ENCODE measurements at regions not wholly inside any gene's neighbourhood (a gene's known extent, or its start where the extent isn't known, plus 50 kb on each side); places are given as distances from the start of the nearest gene placed in this dataset.

DNA sequence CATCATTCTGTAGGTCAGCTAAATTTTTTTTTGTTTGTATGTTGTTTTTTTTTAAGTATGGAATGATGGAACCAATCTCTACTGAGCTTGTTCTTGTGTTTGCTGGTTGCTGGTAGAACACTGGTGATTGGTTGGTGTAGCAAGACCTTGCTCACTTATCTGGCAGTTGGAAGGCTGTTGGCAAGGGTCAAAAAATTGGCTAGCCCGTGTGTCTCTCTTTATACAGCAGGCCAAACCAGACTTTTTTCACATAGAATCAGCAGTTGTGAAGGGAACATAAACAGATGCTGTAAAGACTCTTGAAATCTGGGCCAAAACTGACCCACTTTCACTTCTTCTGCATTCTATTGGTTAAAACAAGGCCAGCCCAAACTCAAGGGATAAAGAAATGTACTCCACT is 2026.5 kb downstream of the LRRC4C start:
- H3K27ac ChIP-seq = no peak overlapping the region
- CTCF ChIA-PET = no interaction called here

DNA sequence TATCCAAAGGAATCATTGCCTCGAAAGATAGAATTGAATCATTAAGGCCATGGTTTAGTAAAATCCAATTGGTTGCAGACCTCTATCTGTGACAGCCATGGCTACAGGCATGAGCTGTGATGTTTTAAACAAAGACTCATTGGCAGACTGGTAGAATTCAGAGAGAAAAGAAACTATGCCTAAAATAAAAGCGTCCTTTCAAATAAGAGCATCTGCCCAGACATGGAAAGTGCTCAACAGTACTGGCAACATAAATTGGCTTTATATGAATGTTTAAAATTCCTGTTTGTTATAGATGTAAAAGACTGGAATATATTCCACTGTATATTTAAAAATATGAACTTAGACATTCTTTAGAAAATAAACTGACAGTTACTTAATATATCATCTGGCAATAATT is 2034.2 kb downstream of the LRRC4C start:
- no peaks in the 10 kb centered on the region; the same call in 2 of the 3 replicates for H3K9me3 ChIP-seq
- no peaks in the 10 kb centered on the region for H3K4me1 ChIP-seq
- TF ChIP-seq RARB (CRISPR knock-in tag; IDR thresholded peaks at IDR 0.05) (no peak), MAFK (IDR thresholded peaks at IDR 0.05; ENCODE audit: partially characterized antibody) (no peak), RFX5 (IDR thresholded peaks at IDR 0.05) (no peak), RAD21 (conservative IDR thresholded peaks at IDR 0.05 in 1 of 2, IDR thresholded peaks at IDR 0.05 in 1 of 2) (no peak), HOXB13 (CRISPR knock-in tag; IDR thresholded peaks at IDR 0.05; ENCODE audit: low read depth) (no peak), ZNF302 (CRISPR knock-in tag; IDR thresholded peaks at IDR 0.05) (no peak), BHLHE40 (IDR thresholded peaks at IDR 0.05; ENCODE audit: low read depth, low read length) (no peak), ZFP36 (IDR thresholded peaks at IDR 0.05; ENCODE audit: borderline replicate concordance, partially characterized antibody) (no peak), MYC (IDR thresholded peaks at IDR 0.05; ENCODE audit: borderline replicate concordance, low read length) (no peak), HDAC2 (IDR thresholded peaks at IDR 0.05) (no peak), FOSL2 (IDR thresholded peaks at IDR 0.05) (no peak), FOSL2 (CRISPR knock-in tag; IDR thresholded peaks at IDR 0.05) (no peak), POLR2AphosphoS2 (conservative IDR thresholded peaks at IDR 0.05; ENCODE audit: low read length) (no peak), JUNB (IDR thresholded peaks at IDR 0.05) (no peak), CEBPB (IDR thresholded peaks at IDR 0.05) (no peak), MAZ (IDR thresholded peaks at IDR 0.05; ENCODE audit: borderline replicate concordance, low read depth, low read length) (no peak), ESRRA (IDR thresholded peaks at IDR 0.05; ENCODE audit: borderline replicate concordance, low read length) (no peak)
- TF ChIP-seq, protein P1, sequence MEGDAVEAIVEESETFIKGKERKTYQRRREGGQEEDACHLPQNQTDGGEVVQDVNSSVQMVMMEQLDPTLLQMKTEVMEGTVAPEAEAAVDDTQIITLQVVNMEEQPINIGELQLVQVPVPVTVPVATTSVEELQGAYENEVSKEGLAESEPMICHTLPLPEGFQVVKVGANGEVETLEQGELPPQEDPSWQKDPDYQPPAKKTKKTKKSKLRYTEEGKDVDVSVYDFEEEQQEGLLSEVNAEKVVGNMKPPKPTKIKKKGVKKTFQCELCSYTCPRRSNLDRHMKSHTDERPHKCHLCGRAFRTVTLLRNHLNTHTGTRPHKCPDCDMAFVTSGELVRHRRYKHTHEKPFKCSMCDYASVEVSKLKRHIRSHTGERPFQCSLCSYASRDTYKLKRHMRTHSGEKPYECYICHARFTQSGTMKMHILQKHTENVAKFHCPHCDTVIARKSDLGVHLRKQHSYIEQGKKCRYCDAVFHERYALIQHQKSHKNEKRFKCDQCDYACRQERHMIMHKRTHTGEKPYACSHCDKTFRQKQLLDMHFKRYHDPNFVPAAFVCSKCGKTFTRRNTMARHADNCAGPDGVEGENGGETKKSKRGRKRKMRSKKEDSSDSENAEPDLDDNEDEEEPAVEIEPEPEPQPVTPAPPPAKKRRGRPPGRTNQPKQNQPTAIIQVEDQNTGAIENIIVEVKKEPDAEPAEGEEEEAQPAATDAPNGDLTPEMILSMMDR (IDR thresholded peaks at IDR 0.05) = no peak
- TF ChIP-seq, protein P2, sequence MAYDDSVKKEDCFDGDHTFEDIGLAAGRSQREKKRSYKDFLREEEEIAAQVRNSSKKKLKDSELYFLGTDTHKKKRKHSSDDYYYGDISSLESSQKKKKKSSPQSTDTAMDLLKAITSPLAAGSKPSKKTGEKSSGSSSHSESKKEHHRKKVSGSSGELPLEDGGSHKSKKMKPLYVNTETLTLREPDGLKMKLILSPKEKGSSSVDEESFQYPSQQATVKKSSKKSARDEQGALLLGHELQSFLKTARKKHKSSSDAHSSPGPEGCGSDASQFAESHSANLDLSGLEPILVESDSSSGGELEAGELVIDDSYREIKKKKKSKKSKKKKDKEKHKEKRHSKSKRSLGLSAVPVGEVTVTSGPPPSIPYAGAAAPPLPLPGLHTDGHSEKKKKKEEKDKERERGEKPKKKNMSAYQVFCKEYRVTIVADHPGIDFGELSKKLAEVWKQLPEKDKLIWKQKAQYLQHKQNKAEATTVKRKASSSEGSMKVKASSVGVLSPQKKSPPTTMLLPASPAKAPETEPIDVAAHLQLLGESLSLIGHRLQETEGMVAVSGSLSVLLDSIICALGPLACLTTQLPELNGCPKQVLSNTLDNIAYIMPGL (CRISPR knock-in tag; IDR thresholded peaks at IDR 0.05; ENCODE audit: borderline replicate concordance) = no peak
- no peak for DNase-seq (ENCODE audit: low read depth in 1 of 2, low spot score in 1 of 2)
- no peak overlapping the region for H3K4me2 ChIP-seq
- ChIA-PET POLR2A (no interaction called here), CTCF (no interaction called here)
- no peak overlapping the region for H3K4me3 ChIP-seq
- WGBS (ENCODE audit: missing lambda C conversion rate) = 6% methylated on average over 2 of the region's 2 CpGs
- no peak overlapping the region for H3K27ac ChIP-seq
- ATAC-seq = no peak
- FAIRE-seq = no peak

More for the DNA sequence above, 2026.5 kb downstream of the LRRC4C start:
- FAIRE-seq (no peak), ATAC-seq (no peak), DNase-seq (ENCODE audit: low read depth in 1 of 2, low spot score in 1 of 2) (no peak)
- WGBS (ENCODE audit: missing lambda C conversion rate) = 0% methylated on average over 1 of the region's 1 CpG
- TF ChIP-seq TFCP2L1 (CRISPR knock-in tag; IDR thresholded peaks at IDR 0.05) (no peak), HOXB13 (CRISPR knock-in tag; IDR thresholded peaks at IDR 0.05; ENCODE audit: low read depth) (no peak), MAFK (IDR thresholded peaks at IDR 0.05; ENCODE audit: partially characterized antibody) (no peak), JUNB (IDR thresholded peaks at IDR 0.05) (no peak), KDM5A (IDR thresholded peaks at IDR 0.05) (no peak), EP300 (IDR thresholded peaks at IDR 0.05) (no peak), KDM1A (IDR thresholded peaks at IDR 0.05; ENCODE audit: low read depth) (no peak), EHF (CRISPR knock-in tag; IDR thresholded peaks at IDR 0.05) (no peak), RCOR1 (IDR thresholded peaks at IDR 0.05; ENCODE audit: low read depth, low read length) (no peak), EHMT2 (IDR thresholded peaks at IDR 0.05; ENCODE audit: low read depth) (no peak), RNF2 (IDR thresholded peaks at IDR 0.05; ENCODE audit: borderline replicate concordance, low read depth) (no peak)
- TF ChIP-seq, protein P3, sequence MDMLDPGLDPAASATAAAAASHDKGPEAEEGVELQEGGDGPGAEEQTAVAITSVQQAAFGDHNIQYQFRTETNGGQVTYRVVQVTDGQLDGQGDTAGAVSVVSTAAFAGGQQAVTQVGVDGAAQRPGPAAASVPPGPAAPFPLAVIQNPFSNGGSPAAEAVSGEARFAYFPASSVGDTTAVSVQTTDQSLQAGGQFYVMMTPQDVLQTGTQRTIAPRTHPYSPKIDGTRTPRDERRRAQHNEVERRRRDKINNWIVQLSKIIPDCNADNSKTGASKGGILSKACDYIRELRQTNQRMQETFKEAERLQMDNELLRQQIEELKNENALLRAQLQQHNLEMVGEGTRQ (IDR thresholded peaks at IDR 0.05) = no peak
- TF ChIP-seq, protein P4, sequence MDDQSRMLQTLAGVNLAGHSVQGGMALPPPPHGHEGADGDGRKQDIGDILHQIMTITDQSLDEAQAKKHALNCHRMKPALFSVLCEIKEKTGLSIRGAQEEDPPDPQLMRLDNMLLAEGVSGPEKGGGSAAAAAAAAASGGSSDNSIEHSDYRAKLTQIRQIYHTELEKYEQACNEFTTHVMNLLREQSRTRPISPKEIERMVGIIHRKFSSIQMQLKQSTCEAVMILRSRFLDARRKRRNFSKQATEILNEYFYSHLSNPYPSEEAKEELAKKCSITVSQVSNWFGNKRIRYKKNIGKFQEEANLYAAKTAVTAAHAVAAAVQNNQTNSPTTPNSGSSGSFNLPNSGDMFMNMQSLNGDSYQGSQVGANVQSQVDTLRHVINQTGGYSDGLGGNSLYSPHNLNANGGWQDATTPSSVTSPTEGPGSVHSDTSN (IDR thresholded peaks at IDR 0.05) = no peak
- TF ChIP-seq, protein P2 (CRISPR knock-in tag; IDR thresholded peaks at IDR 0.05; ENCODE audit: borderline replicate concordance) = no peak
- TF ChIP-seq, protein P5, sequence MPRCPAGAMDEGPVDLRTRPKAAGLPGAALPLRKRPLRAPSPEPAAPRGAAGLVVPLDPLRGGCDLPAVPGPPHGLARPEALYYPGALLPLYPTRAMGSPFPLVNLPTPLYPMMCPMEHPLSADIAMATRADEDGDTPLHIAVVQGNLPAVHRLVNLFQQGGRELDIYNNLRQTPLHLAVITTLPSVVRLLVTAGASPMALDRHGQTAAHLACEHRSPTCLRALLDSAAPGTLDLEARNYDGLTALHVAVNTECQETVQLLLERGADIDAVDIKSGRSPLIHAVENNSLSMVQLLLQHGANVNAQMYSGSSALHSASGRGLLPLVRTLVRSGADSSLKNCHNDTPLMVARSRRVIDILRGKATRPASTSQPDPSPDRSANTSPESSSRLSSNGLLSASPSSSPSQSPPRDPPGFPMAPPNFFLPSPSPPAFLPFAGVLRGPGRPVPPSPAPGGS (IDR thresholded peaks at IDR 0.05) = no peak
- Histone ChIP-seq H3K4me1 (no peaks in the 10 kb centered on the region), H3K4me2 (no peak overlapping the region), H3K9me3 (no peaks in the 10 kb centered on the region; the same call in 2 of the 3 replicates), H3K4me3 (no peak overlapping the region)
- POLR2A ChIA-PET = no interaction called here
